ENCODE measurements at regions not wholly inside any gene's neighbourhood (a gene's known extent, or its start where the extent isn't known, plus 50 kb on each side); places are given as distances from the start of the nearest gene placed in this dataset.
A peak's percentile ranks its signal among the peaks of the same experiment; 100 is the strongest.

GRCh38 chr1:209354111-209354839, 229.2 kb upstream of the CAMK1G start:
- DNase-seq (ENCODE audit: low spot score): peak; percentile 56
- peak; percentile 95 for ATAC-seq (ENCODE audit: low FRiP score)
- TF ChIP-seq, protein P1, sequence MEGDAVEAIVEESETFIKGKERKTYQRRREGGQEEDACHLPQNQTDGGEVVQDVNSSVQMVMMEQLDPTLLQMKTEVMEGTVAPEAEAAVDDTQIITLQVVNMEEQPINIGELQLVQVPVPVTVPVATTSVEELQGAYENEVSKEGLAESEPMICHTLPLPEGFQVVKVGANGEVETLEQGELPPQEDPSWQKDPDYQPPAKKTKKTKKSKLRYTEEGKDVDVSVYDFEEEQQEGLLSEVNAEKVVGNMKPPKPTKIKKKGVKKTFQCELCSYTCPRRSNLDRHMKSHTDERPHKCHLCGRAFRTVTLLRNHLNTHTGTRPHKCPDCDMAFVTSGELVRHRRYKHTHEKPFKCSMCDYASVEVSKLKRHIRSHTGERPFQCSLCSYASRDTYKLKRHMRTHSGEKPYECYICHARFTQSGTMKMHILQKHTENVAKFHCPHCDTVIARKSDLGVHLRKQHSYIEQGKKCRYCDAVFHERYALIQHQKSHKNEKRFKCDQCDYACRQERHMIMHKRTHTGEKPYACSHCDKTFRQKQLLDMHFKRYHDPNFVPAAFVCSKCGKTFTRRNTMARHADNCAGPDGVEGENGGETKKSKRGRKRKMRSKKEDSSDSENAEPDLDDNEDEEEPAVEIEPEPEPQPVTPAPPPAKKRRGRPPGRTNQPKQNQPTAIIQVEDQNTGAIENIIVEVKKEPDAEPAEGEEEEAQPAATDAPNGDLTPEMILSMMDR (IDR thresholded peaks at IDR 0.05): peak in 1 of 3 donors; percentile 46

DNA sequence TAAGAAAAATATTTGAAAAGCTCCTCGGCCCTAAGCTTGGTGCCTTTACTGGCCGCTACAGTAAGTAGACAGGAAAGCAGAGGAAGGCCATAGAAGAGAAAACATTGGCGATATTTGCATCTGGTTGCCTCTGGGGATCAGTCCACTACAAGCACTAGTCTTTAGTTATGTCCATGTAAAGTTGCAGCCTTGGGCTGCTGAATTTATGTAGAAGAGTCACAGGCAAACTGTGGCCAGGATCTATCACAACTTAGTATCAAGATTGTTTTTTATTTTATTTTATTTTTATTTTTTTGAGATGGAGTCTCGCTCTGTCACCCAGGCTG, 228.7 kb upstream of the CAMK1G start:
- TF ChIP-seq, protein P1 (IDR thresholded peaks at IDR 0.05): no peak
- no peak for DNase-seq (ENCODE audit: low spot score)

DNA sequence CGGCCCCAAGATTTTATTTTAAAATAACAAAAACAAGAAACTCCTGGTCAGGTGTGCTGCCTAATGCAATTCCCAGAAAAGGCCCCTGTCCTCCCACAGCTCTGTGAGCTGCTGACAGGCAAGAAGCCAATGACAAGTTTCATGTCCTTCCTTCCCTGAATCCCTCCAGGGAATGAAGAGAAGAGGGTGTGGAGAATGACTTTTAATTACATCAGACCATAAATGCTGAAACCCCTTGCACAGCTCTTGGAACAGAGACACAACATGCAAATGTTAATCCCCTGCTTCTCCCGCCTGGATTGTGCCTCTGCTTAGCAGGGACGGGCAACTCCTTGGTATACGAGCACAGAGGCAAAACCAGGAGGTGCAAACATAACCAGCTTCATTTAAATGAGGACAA, 228.1 kb upstream of the CAMK1G start:
- TF ChIP-seq, protein P1 (IDR thresholded peaks at IDR 0.05): no peak
- DNase-seq (ENCODE audit: low spot score): no peak
- no peak for ATAC-seq (ENCODE audit: low FRiP score)

More for the DNA sequence above, 228.7 kb upstream of the CAMK1G start:
- no peak for ATAC-seq (ENCODE audit: low FRiP score)

DNA sequence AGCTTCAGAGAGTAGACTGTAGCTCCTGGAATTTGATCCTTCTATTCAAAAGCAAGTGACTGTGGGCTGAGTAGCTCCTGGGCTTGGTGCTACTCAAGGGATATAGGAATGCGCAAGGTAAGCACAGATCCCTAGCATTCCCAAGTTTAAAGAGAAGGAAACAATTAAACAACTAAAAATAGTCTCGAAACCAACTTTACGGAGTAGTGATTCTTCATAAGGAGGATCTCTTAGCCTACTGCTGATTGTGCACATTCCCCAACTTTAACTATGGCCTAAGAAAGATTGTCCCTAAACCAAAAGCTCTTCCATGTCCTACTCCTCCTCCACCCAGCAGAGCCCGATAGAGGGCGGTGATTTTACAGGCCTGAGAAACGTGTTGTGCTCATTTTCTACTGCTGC, 226.5 kb upstream of the CAMK1G start:
- DNase-seq (ENCODE audit: low spot score) (no peak), ATAC-seq (ENCODE audit: low FRiP score) (no peak)
- TF ChIP-seq, protein P1 (IDR thresholded peaks at IDR 0.05): no peak

GRCh38 chr1:209363112-209363511, 220.4 kb upstream of the CAMK1G start:
- TF ChIP-seq, protein P1 (IDR thresholded peaks at IDR 0.05): no peak
- ATAC-seq (ENCODE audit: low FRiP score) (no peak), DNase-seq (ENCODE audit: low spot score) (no peak)

DNA sequence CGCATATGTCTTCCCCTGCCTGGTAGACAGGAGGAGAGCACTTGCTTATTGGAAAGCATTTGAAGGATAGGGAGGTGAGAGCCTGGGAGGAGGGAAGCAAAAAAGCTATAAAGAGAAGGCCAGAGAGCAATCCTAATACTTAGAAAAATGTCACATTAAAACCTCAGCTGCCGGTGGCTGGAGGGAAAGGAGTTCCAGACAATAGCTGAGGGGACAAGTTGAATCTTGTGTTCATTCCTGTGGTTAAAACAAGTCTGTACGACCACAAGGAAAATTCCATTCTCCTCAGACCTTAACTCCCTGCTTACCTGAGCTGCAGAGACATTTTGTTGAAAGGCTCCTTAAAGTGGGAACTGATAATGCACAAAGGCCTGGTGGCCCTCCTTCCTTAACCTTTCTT, 218.8 kb upstream of the CAMK1G start:
- no peak for ATAC-seq (ENCODE audit: low FRiP score)
- no peak for DNase-seq (ENCODE audit: low spot score)
- TF ChIP-seq, protein P1 (IDR thresholded peaks at IDR 0.05): no peak

DNA sequence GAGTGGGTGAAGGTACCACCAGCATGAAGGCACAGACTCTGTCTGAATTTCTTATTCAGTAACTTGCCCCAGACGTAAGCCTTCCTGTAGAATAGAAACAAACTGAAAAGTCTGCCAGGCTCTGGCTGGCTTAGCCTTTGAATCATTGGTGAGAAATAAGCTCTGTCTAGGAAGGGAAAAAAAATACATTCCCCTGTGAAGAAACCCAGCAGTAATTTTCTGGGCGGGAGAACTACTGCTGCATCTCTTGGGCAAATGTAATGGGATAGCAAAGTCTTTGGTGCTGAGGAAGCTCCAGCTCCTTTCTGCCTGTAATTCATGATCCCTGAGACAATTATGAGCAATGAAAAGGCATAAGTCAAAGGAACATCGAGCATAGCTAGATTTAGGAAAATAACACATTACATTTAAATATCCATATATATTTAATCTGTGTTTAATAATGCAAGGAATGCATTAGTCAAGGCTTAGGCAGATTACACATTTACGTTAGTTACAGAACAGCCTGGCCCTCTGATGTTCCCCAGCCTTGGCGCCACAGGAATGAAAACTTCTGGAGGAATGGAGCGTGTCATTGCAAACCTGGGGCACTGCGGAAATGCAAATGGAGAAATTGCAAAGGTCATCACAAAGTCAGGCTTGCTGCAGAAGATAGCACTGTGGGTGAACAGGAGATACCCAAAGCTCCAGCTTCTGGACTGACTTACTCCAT, 216.3 kb upstream of the CAMK1G start:
- no peak for DNase-seq (ENCODE audit: low spot score)
- TF ChIP-seq, protein P1 (IDR thresholded peaks at IDR 0.05): no peak
- no peak for ATAC-seq (ENCODE audit: low FRiP score)
